OCI-LY3 (cell line): ENCODE measurements at regions not wholly inside any gene's neighbourhood (a gene's known extent, or its start where the extent isn't known, plus 50 kb on each side); places are given as distances from the start of the nearest gene placed in this dataset.

Experiments used
- EZH2phosphoT487 ChIP-seq: fragments of 200-600 bp; shearing (Covaris generic); IDR thresholded peaks from 2 replicates; pipeline ENCODE4 v1.6.1; 2018; ENCODE audit warnings: antibody characterized with exemption, mixed run types, low read depth
- TF ChIP-seq, protein P1 (sequence below): fragments of 200-600, 300-600 bp; sonication (generic); IDR thresholded peaks from 2 replicates; pipeline ENCODE4 v1.5.1; 2014; ENCODE audit warnings: antibody characterized with exemption, low read length, low read depth

- TF ChIP-seq, protein P1, sequence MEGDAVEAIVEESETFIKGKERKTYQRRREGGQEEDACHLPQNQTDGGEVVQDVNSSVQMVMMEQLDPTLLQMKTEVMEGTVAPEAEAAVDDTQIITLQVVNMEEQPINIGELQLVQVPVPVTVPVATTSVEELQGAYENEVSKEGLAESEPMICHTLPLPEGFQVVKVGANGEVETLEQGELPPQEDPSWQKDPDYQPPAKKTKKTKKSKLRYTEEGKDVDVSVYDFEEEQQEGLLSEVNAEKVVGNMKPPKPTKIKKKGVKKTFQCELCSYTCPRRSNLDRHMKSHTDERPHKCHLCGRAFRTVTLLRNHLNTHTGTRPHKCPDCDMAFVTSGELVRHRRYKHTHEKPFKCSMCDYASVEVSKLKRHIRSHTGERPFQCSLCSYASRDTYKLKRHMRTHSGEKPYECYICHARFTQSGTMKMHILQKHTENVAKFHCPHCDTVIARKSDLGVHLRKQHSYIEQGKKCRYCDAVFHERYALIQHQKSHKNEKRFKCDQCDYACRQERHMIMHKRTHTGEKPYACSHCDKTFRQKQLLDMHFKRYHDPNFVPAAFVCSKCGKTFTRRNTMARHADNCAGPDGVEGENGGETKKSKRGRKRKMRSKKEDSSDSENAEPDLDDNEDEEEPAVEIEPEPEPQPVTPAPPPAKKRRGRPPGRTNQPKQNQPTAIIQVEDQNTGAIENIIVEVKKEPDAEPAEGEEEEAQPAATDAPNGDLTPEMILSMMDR: no peak
- no peak for TF ChIP-seq EZH2phosphoT487
These were observed 172.5 kb upstream of the JARID2 start for GRCh38 chr6:15073344-15073789.
